Cardiac fibroblast (primary cell): ENCODE measurements at regions not wholly inside any gene's neighbourhood (a gene's known extent, or its start where the extent isn't known, plus 50 kb on each side); places are given as distances from the start of the nearest gene placed in this dataset.

Experiments used
- DNase-seq, 2 donors: peaks; one replicate each; pipeline versions ENCODE4 v3.0.0 to v3.0.0-alpha.2; 2010; ENCODE audit warnings: low read depth in 2 of 2
- H3K4me3 ChIP-seq, 2 donors: replicated peaks in 1 of 2; 1 replicate in 1 of 2; 2 replicates in 1 of 2; pipeline ENCODE4 v1.5.1; 2011; ENCODE audit warnings: low read depth in 2 of 2, low read length in 2 of 2, mild to moderate bottlenecking in 2 of 2, moderate library complexity in 1 of 2
- CTCF ChIP-seq: IDR thresholded peaks from one replicate; pipeline ENCODE4 v1.5.1; 2011; ENCODE audit warnings: low read depth, mild to moderate bottlenecking, low read length, inconsistent platforms

DNA sequence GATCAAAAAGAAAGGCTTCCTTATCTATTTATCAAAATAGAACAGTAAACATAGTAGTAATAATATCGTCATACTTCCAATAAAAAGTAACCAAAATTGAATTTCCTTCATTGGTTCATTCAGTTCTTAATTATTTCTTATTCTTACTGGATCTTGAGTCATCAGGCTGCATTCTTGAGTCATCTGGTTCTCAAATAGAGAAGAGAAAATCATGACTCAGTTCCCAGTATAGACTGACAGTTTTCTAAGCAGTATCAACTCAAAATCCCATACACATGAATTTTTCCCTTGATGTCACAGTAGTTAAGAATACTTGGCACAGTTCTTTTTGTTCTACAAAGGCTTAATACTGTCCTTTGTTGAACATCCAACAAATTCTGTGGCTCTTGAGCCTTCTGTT lies 626.9 kb upstream of the ADGRL4 start:
- peak; percentile 36 to 74 for DNase-seq
- TF ChIP-seq CTCF = no peak
- no peak overlapping the region for H3K4me3 ChIP-seq

DNA sequence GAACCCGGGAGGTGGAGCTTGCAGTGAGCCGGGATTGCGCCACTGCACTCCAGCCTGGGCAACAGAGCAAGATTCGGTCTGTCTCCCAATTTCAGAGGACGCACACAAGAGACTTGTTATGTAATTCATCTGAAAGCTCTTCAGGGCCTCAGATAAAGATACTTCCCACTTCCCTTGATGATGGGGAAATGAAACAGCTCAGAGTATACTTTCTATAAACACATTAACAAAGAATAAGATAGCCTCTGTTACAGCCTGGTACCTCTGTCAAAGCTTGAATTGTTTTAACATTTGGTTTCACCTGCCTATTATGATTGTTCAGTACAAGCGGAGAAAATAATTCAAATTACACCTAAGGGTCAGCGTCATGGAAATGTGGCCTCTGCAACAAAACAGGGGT lies 622.9 kb upstream of the ADGRL4 start:
- H3K4me3 ChIP-seq = no peak overlapping the region
- DNase-seq = no peak
- TF ChIP-seq CTCF = no peak

GRCh38 chr1:79617777-79618176 lies 611.2 kb upstream of the ADGRL4 start:
- DNase-seq = peak in 1 of 2 donors; percentile 14
- no peak overlapping the region for H3K4me3 ChIP-seq
- peak; percentile 43 for TF ChIP-seq CTCF

DNA sequence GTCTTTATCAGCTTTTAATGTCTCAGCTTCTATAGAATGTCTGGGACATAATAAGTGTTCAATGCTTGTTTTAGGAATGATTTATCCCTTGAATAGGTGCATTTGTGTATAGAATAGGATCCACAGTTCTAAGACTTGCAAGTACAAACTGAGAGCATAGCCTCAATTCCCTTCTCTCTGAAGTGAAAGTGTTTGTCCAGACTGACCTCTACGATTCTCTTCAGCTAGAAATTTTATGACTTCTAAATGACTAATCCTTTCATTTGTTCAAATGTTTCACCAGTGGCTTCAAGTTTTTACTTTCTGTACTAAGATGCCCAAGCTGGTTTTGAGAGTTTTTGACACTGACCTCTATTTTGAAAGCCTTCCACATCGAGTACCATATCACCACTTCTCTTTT lies 608.2 kb upstream of the ADGRL4 start:
- H3K4me3 ChIP-seq = no peak overlapping the region
- peak; percentile 12 to 14 for DNase-seq

DNA sequence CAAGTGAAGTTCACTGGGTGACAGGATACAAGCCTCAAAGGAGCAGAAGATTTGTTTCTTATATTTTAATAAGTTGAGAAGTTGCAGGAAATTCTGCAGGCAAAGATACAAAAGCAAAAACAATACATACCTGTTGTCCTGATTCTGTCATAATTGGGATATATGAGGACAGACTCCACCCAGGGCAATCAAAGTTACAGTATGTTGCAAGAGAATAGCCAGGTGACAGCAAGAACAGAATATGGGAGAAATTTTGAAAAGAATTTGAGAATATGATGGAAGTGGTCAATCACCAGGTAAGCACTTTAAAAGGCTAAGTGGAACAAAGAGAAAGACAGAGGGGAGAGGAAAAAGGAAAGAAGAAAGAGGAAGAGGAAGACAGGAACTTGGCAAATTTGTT lies 607.6 kb upstream of the ADGRL4 start:
- no peak overlapping the region for H3K4me3 ChIP-seq
- no peak for DNase-seq
- no peak for TF ChIP-seq CTCF

More for the DNA sequence above, 608.2 kb upstream of the ADGRL4 start:
- no peak for TF ChIP-seq CTCF

- TF ChIP-seq CTCF = no peak
- H3K4me3 ChIP-seq = no peak overlapping the region
- DNase-seq = no peak
These were observed 606.5 kb upstream of the ADGRL4 start for GRCh38 chr1:79613046-79613445.

GRCh38 chr1:79604490-79605198 lies 598.1 kb upstream of the ADGRL4 start:
- no peak for TF ChIP-seq CTCF
- no peak for DNase-seq
- H3K4me3 ChIP-seq = no peak overlapping the region
